SK-N-SH treated with all-trans-retinoic acid at 6 μM for 48 hours (cell line): ENCODE measurements at regions not wholly inside any gene's neighbourhood (a gene's known extent, or its start where the extent isn't known, plus 50 kb on each side); places are given as distances from the start of the nearest gene placed in this dataset.

Source experiments
- ATAC-seq: fragments of 200-7000 bp; cut with Tn5 transposase; 3 replicates; pipeline ENCODE4 v1.9.1; 2020; ENCODE audit warnings: mild to moderate bottlenecking, moderate library complexity
- ARNTL ChIP-seq: fragments of 450-650 bp; formaldehyde crosslinking; IDR thresholded peaks from 2 replicates; pipeline ENCODE4 v1.5.0; 2020; ENCODE audit warnings: low read depth, mild to moderate bottlenecking, moderate library complexity, borderline replicate concordance
- BACH2 ChIP-seq: fragments of 250-450 bp; sonication (Bioruptor Pico); IDR thresholded peaks from 2 replicates; pipeline ENCODE4 v1.9.0; 2021; ENCODE audit warnings: mild to moderate bottlenecking, borderline replicate concordance
- GLIS3 ChIP-seq: fragments of 250-450 bp; sonication (Bioruptor Pico); IDR thresholded peaks from 2 replicates; pipeline ENCODE4 v1.5.0; 2020; ENCODE audit warnings: mild to moderate bottlenecking, moderate library complexity
- ISL1 ChIP-seq: fragments of 250-450 bp; sonication (Bioruptor Pico); IDR thresholded peaks from 2 replicates; pipeline ENCODE4 v2.1.2; 2022; ENCODE audit warnings: mild to moderate bottlenecking, moderate library complexity
- OSR1 ChIP-seq: fragments of 250-450 bp; sonication (Bioruptor Pico); IDR thresholded peaks from 2 replicates; pipeline ENCODE4 v1.8.0; 2022; ENCODE audit warnings: moderate library complexity, mild to moderate bottlenecking, inconsistent platforms
- PPARA ChIP-seq: fragments of 250-450 bp; sonication (Bioruptor Pico); IDR thresholded peaks from 2 replicates; pipeline ENCODE4 v1.5.0; 2020; ENCODE audit warnings: mild to moderate bottlenecking, borderline replicate concordance
- RARB ChIP-seq: fragments of 250-450 bp; sonication (Bioruptor Pico); IDR thresholded peaks from 2 replicates; pipeline ENCODE4 v1.8.0; 2021; ENCODE audit warnings: mild to moderate bottlenecking, moderate library complexity
- SNAI2 ChIP-seq: fragments of 250-450 bp; sonication (Bioruptor Pico); IDR thresholded peaks from 2 replicates; pipeline ENCODE4 v1.5.0; 2020; ENCODE audit warnings: mild to moderate bottlenecking, moderate library complexity
- TCF4 ChIP-seq: fragments of 250-450 bp; sonication (Bioruptor Pico); IDR thresholded peaks from 2 replicates; pipeline ENCODE4 v1.8.0; 2021; ENCODE audit warnings: mild to moderate bottlenecking, moderate library complexity, borderline replicate concordance
- TOX ChIP-seq: fragments of 250-450 bp; sonication (Bioruptor Pico); IDR thresholded peaks from 2 replicates; pipeline ENCODE4 v1.8.0; 2021; ENCODE audit warnings: mild to moderate bottlenecking, moderate library complexity, borderline replicate concordance
- ZC3H10 ChIP-seq: fragments of 250-450 bp; sonication (Bioruptor Pico); IDR thresholded peaks from 2 replicates; pipeline ENCODE4 v1.5.1; 2021; ENCODE audit warnings: mild to moderate bottlenecking, moderate library complexity
- ZFP3 ChIP-seq: fragments of 250-450 bp; sonication (Bioruptor Pico); IDR thresholded peaks from 2 replicates; pipeline ENCODE4 v1.5.0; 2020; ENCODE audit warnings: mild to moderate bottlenecking, moderate library complexity
- ZFP30 ChIP-seq: fragments of 450-650 bp; formaldehyde crosslinking; IDR thresholded peaks from 2 replicates; pipeline ENCODE4 v1.5.0; 2022; ENCODE audit warnings: mild to moderate bottlenecking, moderate library complexity
- ZNF565 ChIP-seq: fragments of 450-650 bp; formaldehyde crosslinking; conservative IDR thresholded peaks from 2 replicates; pipeline ENCODE4 v1.5.0; 2020; ENCODE audit warnings: low read depth, mild to moderate bottlenecking, moderate library complexity
- ZNF70 ChIP-seq: fragments of 450-650 bp; formaldehyde crosslinking; IDR thresholded peaks from 2 replicates; pipeline ENCODE4 v1.5.0; 2020; ENCODE audit warnings: mild to moderate bottlenecking, moderate library complexity
- ZNF8 ChIP-seq: fragments of 450-650 bp; formaldehyde crosslinking; IDR thresholded peaks from 2 replicates; pipeline ENCODE4 v1.5.0; 2020; ENCODE audit warnings: mild to moderate bottlenecking, moderate library complexity
- TF ChIP-seq, protein P1 (sequence below): fragments of 250-450 bp; sonication (Bioruptor Pico); IDR thresholded peaks from 2 replicates; pipeline ENCODE4 v1.5.1; 2021; ENCODE audit warnings: mild to moderate bottlenecking, moderate library complexity
- TF ChIP-seq, protein P2 (sequence below): fragments of 250-450 bp; sonication (Bioruptor Pico); IDR thresholded peaks from 2 replicates; pipeline ENCODE4 v1.5.1; 2020; ENCODE audit warnings: low read depth, mild to moderate bottlenecking, moderate library complexity
- TF ChIP-seq, protein P3 (sequence below): fragments of 250-450 bp; sonication (Bioruptor Pico); IDR thresholded peaks from 2 replicates; pipeline ENCODE4 v1.5.0; 2020; ENCODE audit warnings: mild to moderate bottlenecking, moderate library complexity
- TF ChIP-seq, protein P4 (sequence below): fragments of 250-450 bp; sonication (Bioruptor Pico); IDR thresholded peaks from 2 replicates; pipeline ENCODE4 v1.8.0; 2020; ENCODE audit warnings: mild to moderate bottlenecking, moderate library complexity, borderline replicate concordance

DNA sequence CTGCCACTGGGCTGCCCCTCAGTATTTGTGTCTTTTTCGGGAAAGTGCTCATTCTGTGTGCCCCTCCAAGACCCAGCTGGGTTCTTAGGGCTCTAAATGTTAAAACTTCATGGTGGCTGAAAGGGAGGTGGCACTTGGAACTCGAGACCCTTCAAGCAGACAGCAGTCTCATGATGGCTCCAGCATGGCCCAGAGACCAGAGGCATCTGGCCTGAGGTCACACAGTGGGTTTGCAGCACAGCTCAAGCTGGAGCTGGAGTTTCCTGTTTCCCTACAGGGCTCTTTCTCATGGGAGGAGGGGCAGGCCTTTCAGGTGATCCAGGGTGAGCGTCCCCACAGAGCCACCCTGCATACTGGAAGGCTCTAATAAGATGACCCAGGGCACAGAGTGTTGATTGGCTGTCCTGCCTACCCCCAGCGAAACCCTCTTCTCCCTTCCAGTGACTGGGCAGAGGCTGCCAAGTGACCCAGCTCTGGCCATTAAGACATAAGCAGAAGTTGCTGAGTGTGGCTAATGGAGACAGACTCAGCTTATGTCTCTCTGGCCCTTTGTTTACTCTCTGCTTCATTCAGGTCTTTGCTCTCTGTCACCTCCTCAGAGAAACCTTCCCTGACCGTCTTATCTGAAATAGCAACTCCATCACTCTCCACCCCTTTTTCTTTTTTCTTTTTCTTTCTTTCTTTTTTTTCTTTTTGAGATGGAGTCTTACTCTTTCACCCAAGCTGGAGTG is 166.6 kb upstream of the SMAD3 start:
- TF ChIP-seq BACH2 (CRISPR knock-in tag) (no peak), ARNTL (no peak), OSR1 (CRISPR knock-in tag) (no peak), RARB (CRISPR knock-in tag) (no peak)
- TF ChIP-seq, protein P1, sequence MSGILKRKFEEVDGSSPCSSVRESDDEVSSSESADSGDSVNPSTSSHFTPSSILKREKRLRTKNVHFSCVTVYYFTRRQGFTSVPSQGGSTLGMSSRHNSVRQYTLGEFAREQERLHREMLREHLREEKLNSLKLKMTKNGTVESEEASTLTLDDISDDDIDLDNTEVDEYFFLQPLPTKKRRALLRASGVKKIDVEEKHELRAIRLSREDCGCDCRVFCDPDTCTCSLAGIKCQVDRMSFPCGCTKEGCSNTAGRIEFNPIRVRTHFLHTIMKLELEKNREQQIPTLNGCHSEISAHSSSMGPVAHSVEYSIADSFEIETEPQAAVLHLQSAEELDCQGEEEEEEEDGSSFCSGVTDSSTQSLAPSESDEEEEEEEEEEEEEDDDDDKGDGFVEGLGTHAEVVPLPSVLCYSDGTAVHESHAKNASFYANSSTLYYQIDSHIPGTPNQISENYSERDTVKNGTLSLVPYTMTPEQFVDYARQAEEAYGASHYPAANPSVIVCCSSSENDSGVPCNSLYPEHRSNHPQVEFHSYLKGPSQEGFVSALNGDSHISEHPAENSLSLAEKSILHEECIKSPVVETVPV (CRISPR knock-in tag) = no peak
- ATAC-seq = no peak

DNA sequence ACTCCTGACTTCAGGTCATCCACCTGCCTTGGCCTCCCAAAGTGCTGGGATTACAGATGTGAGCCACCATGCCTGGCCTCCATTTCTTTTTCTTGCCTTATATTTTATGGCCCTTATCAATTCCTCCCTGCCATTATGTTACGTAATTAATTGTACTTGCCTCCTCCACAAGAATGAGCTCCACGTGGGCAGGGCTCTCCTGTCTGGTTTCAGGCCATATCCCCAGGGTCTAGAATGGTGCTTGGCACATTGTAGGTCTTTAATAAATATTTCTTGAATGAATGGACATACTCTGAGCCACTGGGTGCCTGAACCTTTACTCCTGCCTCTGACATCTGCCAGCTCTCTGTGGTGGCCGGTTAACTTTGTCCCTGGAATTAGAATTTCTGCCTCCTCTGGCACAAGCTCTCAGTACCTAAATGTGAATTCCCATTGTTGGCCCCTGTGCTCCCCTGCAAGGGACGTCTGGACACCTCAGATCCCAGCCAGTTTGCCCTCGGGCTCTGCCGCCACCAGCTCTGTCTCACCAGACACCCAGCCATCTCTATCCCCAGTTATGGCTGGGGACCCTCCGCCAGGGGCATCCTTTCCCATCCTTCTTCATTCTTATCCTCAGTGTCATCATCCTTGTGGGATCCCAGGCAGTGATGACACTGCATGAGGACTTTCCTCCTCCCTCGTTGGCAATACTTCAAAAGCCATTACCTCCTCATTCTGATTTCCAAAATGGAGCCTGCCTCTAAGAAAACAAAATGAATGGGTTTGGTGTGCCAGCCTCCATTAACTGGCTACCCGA is 165.6 kb upstream of the SMAD3 start:
- TF ChIP-seq GLIS3 (no peak), SNAI2 (no peak), ISL1 (no peak), ZFP30 (CRISPR knock-in tag) (no peak), ARNTL (no peak), TOX (CRISPR knock-in tag) (no peak), ZNF565 (no peak), PPARA (CRISPR knock-in tag) (no peak), ZC3H10 (CRISPR knock-in tag) (no peak), OSR1 (CRISPR knock-in tag) (no peak), ZNF8 (no peak), ZNF70 (CRISPR knock-in tag) (no peak), ZFP3 (no peak)
- TF ChIP-seq, protein P2, sequence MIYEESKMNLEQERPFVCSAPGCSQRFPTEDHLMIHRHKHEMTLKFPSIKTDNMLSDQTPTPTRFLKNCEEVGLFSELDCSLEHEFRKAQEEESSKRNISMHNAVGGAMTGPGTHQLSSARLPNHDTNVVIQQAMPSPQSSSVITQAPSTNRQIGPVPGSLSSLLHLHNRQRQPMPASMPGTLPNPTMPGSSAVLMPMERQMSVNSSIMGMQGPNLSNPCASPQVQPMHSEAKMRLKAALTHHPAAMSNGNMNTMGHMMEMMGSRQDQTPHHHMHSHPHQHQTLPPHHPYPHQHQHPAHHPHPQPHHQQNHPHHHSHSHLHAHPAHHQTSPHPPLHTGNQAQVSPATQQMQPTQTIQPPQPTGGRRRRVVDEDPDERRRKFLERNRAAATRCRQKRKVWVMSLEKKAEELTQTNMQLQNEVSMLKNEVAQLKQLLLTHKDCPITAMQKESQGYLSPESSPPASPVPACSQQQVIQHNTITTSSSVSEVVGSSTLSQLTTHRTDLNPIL (CRISPR knock-in tag) = no peak
- TF ChIP-seq, protein P3, sequence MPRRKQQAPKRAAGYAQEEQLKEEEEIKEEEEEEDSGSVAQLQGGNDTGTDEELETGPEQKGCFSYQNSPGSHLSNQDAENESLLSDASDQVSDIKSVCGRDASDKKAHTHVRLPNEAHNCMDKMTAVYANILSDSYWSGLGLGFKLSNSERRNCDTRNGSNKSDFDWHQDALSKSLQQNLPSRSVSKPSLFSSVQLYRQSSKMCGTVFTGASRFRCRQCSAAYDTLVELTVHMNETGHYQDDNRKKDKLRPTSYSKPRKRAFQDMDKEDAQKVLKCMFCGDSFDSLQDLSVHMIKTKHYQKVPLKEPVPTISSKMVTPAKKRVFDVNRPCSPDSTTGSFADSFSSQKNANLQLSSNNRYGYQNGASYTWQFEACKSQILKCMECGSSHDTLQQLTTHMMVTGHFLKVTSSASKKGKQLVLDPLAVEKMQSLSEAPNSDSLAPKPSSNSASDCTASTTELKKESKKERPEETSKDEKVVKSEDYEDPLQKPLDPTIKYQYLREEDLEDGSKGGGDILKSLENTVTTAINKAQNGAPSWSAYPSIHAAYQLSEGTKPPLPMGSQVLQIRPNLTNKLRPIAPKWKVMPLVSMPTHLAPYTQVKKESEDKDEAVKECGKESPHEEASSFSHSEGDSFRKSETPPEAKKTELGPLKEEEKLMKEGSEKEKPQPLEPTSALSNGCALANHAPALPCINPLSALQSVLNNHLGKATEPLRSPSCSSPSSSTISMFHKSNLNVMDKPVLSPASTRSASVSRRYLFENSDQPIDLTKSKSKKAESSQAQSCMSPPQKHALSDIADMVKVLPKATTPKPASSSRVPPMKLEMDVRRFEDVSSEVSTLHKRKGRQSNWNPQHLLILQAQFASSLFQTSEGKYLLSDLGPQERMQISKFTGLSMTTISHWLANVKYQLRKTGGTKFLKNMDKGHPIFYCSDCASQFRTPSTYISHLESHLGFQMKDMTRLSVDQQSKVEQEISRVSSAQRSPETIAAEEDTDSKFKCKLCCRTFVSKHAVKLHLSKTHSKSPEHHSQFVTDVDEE (CRISPR knock-in tag) = no peak
- TF ChIP-seq, protein P1 (CRISPR knock-in tag) = no peak
- TF ChIP-seq, all 23 proteins: peak for 0

DNA sequence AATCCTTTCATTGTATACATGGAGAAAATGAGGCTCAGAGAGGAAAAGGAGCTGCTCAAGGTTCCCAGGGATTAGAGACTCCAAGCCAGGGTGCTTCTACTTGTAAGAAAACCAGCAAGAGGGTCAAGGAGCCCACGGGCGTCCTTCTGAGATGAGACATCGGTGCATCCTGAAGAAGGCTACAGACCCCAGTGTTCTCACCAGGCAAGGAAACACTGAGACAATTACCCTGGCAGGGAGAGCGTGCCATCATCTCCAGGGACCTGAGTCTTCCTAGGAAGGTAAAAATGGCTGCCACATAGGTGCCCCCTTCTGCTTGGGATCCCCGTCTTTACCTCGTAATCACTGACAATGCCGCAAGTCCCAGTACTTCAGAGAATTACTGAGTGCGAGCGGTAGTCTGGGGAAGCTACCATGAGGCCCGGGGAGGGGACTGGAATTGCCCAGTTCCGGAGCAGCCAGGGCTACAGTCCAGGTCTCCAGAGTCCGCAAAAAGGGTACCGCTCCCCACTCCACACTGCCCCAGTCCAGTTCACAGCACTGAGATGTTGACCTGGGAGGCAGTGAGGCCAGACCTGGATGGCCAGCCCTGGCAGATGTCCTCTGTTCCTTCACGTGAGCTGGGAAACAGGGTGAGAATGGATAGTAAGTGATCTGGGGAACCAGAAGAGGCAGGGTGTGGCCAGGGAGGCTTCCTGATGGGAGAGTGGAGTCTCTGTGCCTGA is 164.7 kb upstream of the SMAD3 start:
- ATAC-seq = no peak

More for the DNA sequence above, 165.6 kb upstream of the SMAD3 start:
- ATAC-seq = no peak

More for the DNA sequence above, 164.7 kb upstream of the SMAD3 start:
- TF ChIP-seq, protein P4, sequence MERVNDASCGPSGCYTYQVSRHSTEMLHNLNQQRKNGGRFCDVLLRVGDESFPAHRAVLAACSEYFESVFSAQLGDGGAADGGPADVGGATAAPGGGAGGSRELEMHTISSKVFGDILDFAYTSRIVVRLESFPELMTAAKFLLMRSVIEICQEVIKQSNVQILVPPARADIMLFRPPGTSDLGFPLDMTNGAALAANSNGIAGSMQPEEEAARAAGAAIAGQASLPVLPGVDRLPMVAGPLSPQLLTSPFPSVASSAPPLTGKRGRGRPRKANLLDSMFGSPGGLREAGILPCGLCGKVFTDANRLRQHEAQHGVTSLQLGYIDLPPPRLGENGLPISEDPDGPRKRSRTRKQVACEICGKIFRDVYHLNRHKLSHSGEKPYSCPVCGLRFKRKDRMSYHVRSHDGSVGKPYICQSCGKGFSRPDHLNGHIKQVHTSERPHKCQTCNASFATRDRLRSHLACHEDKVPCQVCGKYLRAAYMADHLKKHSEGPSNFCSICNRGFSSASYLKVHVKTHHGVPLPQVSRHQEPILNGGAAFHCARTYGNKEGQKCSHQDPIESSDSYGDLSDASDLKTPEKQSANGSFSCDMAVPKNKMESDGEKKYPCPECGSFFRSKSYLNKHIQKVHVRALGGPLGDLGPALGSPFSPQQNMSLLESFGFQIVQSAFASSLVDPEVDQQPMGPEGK (CRISPR knock-in tag) = no peak
- TF ChIP-seq ZFP30 (CRISPR knock-in tag) (no peak), ARNTL (no peak), TCF4 (no peak), ZC3H10 (CRISPR knock-in tag) (no peak), SNAI2 (no peak), TOX (CRISPR knock-in tag) (no peak), ZNF8 (no peak), BACH2 (CRISPR knock-in tag) (no peak), PPARA (CRISPR knock-in tag) (no peak)
- TF ChIP-seq, protein P1 (CRISPR knock-in tag) = no peak
- TF ChIP-seq, protein P3 (CRISPR knock-in tag) = no peak
